ENCODE measurements at regions not wholly inside any gene's neighbourhood (a gene's known extent, or its start where the extent isn't known, plus 50 kb on each side); places are given as distances from the start of the nearest gene placed in this dataset.

GRCh38 chr5:165576678-165577275 is 2071.4 kb downstream of the MAT2B start:
- DNase-seq (ENCODE audit: low spot score) = no peak
- no peak for TF ChIP-seq CTCF (IDR thresholded peaks at IDR 0.05)
- H3K27me3 ChIP-seq = no peaks in the 10 kb centered on the region
- no peaks in the 10 kb centered on the region for H3K36me3 ChIP-seq
- H3K27ac ChIP-seq = no peak overlapping the region
- no peaks in the 10 kb centered on the region for H3K4me1 ChIP-seq
- H3K4me3 ChIP-seq = no peak overlapping the region
- peaks cover 0 to 1% of the 10 kb centered on the region in 2 donors for H3K9me3 ChIP-seq

GRCh38 chr5:165579911-165580310 is 2074.5 kb downstream of the MAT2B start:
- no peak for DNase-seq (ENCODE audit: low spot score)
- Histone ChIP-seq H3K27ac (no peak overlapping the region), H3K9me3 (no peaks in the 10 kb centered on the region), H3K4me1 (no peaks in the 10 kb centered on the region), H3K4me3 (no peak overlapping the region), H3K36me3 (no peaks in the 10 kb centered on the region), H3K27me3 (no peaks in the 10 kb centered on the region)
- no peak for TF ChIP-seq CTCF (IDR thresholded peaks at IDR 0.05)

DNA sequence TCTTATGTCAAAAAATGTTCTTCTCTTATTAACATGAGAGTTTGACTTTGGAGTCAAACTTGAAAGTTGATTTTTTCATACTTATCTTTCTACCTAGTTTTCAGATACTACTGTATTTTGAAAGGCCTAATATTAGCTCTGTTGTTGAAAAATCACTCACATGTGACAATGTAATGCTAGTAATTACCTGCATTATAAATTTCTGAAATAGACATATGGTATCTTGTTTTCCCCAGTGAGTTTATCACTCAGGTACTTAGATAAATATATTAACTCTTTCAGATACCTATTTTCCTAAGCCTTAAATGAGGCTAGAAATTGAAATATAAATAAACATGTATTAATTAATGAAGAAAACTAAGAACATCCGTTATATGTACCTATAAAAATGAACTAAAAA is 2089.3 kb downstream of the MAT2B start:
- DNase-seq (ENCODE audit: low spot score) = no peak
- no peaks in the 10 kb centered on the region for H3K4me1 ChIP-seq

DNA sequence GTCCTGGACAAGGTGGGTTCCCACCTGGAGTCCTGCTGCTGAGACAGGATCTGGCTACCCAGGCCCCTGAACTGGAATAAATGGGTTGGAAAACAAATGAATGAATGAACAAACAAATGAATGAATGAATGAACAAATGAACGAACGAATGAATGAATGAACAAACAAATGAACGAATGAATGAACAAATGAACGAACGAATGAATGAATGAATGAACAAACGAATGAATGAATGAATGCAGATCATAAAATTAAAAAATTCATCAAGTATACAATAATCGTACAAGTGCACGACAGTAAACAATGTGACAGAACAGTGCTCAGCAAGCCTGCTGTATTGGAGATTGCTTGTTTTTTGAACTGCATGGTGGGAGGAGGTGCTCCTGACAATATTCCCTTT is 2097.1 kb downstream of the MAT2B start:
- H3K4me3 ChIP-seq = no peak overlapping the region
- H3K4me1 ChIP-seq = no peaks in the 10 kb centered on the region
- H3K36me3 ChIP-seq = no peaks in the 10 kb centered on the region
- no peaks in the 10 kb centered on the region for H3K9me3 ChIP-seq
- no peaks in the 10 kb centered on the region for H3K27me3 ChIP-seq
- H3K27ac ChIP-seq = no peak overlapping the region
- no peak for TF ChIP-seq CTCF (IDR thresholded peaks at IDR 0.05)
- DNase-seq (ENCODE audit: low spot score) = no peak

More for the DNA sequence above, 2089.3 kb downstream of the MAT2B start:
- no peak for TF ChIP-seq CTCF (IDR thresholded peaks at IDR 0.05)
- no peak overlapping the region for H3K4me3 ChIP-seq
- no peaks in the 10 kb centered on the region for H3K27me3 ChIP-seq
- H3K27ac ChIP-seq = no peak overlapping the region
- H3K9me3 ChIP-seq = no peaks in the 10 kb centered on the region
- H3K36me3 ChIP-seq = no peaks in the 10 kb centered on the region

GRCh38 chr5:165607026-165607425 is 2101.6 kb downstream of the MAT2B start:
- H3K9me3 ChIP-seq = no peaks in the 10 kb centered on the region
- no peak overlapping the region for H3K27ac ChIP-seq
- no peak for DNase-seq (ENCODE audit: low spot score)
- H3K4me1 ChIP-seq = no peaks in the 10 kb centered on the region
- no peaks in the 10 kb centered on the region for H3K27me3 ChIP-seq
- no peak for TF ChIP-seq CTCF (IDR thresholded peaks at IDR 0.05)
- H3K4me3 ChIP-seq = no peak overlapping the region
- no peaks in the 10 kb centered on the region for H3K36me3 ChIP-seq

GRCh38 chr5:165609871-165610270 is 2104.5 kb downstream of the MAT2B start:
- Histone ChIP-seq H3K36me3 (no peaks in the 10 kb centered on the region), H3K27ac (no peak overlapping the region), H3K9me3 (no peaks in the 10 kb centered on the region), H3K4me3 (no peak overlapping the region), H3K4me1 (no peaks in the 10 kb centered on the region), H3K27me3 (no peaks in the 10 kb centered on the region)
- TF ChIP-seq CTCF (IDR thresholded peaks at IDR 0.05) = no peak
- DNase-seq (ENCODE audit: low spot score) = no peak
